Neural progenitor cell (in vitro differentiated cells): ENCODE measurements at regions not wholly inside any gene's neighbourhood (a gene's known extent, or its start where the extent isn't known, plus 50 kb on each side); places are given as distances from the start of the nearest gene placed in this dataset.

Source experiments
- EZH2 ChIP-seq: fragments of 200-600 bp; sonication (generic); IDR thresholded peaks from 2 replicates; pipeline ENCODE4 v1.6.1; 2017; ENCODE audit warnings: antibody characterized with exemption, mild to moderate bottlenecking, moderate library complexity
- EZH2phosphoT487 ChIP-seq: fragments of 200-600 bp; sonication (generic); IDR thresholded peaks from 2 replicates; pipeline ENCODE4 v1.6.1; 2017; ENCODE audit warnings: antibody characterized with exemption
- TF ChIP-seq, protein P1 (sequence below): fragments of 200-600 bp; sonication (generic); IDR thresholded peaks from 2 replicates; pipeline ENCODE4 v1.5.1; 2017; ENCODE audit warnings: antibody characterized with exemption, mild to moderate bottlenecking

DNA sequence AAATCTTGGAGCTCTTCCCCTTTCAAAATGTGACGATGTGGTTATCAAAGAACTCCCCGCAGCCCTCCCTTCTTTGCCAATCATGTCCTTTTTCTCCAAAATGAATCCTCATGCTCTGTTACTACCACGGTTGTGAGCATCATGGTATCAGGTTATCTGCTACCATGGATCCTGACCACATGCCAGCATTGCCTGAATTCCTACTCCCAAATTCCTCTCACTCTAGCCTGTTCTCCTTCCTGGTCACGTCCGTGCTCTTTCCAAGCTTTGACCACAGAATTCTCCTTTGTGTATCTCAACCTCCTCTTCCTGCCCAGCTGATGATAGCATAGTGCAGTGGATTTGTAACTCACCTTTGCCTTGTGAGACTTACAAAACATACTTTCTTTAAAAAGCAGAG, 59.5 kb upstream of the FBXL7 start:
- TF ChIP-seq, protein P1, sequence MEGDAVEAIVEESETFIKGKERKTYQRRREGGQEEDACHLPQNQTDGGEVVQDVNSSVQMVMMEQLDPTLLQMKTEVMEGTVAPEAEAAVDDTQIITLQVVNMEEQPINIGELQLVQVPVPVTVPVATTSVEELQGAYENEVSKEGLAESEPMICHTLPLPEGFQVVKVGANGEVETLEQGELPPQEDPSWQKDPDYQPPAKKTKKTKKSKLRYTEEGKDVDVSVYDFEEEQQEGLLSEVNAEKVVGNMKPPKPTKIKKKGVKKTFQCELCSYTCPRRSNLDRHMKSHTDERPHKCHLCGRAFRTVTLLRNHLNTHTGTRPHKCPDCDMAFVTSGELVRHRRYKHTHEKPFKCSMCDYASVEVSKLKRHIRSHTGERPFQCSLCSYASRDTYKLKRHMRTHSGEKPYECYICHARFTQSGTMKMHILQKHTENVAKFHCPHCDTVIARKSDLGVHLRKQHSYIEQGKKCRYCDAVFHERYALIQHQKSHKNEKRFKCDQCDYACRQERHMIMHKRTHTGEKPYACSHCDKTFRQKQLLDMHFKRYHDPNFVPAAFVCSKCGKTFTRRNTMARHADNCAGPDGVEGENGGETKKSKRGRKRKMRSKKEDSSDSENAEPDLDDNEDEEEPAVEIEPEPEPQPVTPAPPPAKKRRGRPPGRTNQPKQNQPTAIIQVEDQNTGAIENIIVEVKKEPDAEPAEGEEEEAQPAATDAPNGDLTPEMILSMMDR = no peak
- TF ChIP-seq EZH2phosphoT487 (no peak), EZH2 (no peak)
